ENCODE measurements at regions not wholly inside any gene's neighbourhood (a gene's known extent, or its start where the extent isn't known, plus 50 kb on each side); places are given as distances from the start of the nearest gene placed in this dataset.
A peak's percentile ranks its signal among the peaks of the same experiment; 100 is the strongest.
"Not testable (repeated sequence)": the region's sequence is repeated elsewhere in the genome, so short reads cannot be mapped to it uniquely, and the experiment has no call there.

DNA sequence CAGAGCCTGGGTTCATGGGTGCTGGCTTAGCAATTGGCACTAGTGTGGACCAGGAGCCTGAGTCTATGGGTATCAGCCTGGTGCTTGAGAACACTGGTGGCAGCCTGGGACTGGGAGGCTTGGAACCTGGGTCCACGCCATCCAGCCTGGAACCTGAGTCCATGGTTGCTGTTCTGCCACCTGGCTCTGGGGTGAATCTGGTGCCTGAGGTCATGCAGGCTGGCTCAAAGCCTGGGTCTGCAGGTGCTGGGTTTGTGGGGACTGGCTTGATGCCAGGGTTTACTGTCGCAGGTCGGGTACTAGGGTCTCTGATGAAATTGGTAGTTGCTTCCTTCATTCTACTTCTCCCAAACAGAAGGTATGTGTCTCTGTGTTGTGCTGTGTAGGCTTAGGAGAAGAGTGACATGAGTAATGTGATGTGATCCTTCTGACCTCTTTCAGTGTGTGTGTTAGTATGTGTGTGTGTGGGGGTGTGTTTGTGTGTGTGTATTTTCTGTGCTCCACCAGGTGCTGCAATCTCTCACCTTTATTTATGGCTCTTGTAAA lies 517.0 kb upstream of the EPHA5 start:
- Mint-ChIP-seq H3K9me3 (peaks cover 0 to 10% (median 4%) of the 10 kb centered on the region in 9 donors), H3K27me3 (no peaks in the 10 kb centered on the region), H3K27ac (no peak overlapping the region), H3K4me1 (no peaks in the 10 kb centered on the region), H3K4me3 (no peak overlapping the region), H3K36me3 (no peaks in the 10 kb centered on the region)
- ATAC-seq: no peak
- POLR2A ChIA-PET: no interaction called here
- DNase-seq: no peak

GRCh38 chr4:66186095-66186494 lies 515.8 kb upstream of the EPHA5 start:
- Mint-ChIP-seq H3K4me1 (no peaks in the 10 kb centered on the region), H3K4me3 (no peak overlapping the region)
- no peak for ATAC-seq

DNA sequence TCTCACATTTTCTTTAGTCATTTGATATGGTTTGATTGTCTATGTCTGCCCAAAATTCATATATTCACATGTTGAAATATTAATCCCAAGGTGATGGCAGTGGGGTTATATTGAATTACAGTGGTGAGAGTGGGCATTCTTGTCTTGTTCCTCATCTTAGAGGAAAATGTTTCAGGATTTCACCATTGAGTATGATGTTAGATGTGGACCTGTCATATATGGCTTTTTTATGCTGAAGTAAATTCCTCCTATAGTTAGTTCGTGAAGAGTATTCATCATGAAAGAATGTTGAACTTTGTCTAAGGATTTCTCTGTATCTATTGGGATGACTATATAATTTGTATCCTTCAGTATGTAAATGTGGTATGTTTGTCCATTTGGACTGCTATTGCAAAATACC lies 512.3 kb upstream of the EPHA5 start:
- Mint-ChIP-seq H3K27me3 (no peaks in the 10 kb centered on the region), H3K9me3 (peaks cover 0 to 14% (median 10%) of the 10 kb centered on the region in 9 donors), H3K27ac (no peak overlapping the region), H3K36me3 (no peaks in the 10 kb centered on the region), H3K4me3 (no peak overlapping the region), H3K4me1 (no peaks in the 10 kb centered on the region)
- ATAC-seq (no peak), DNase-seq (no peak)
- POLR2A ChIA-PET: no interaction called here

More at GRCh38 chr4:66186095-66186494, 515.8 kb upstream of the EPHA5 start:
- H3K9me3 Mint-ChIP-seq: peaks cover 0 to 14% (median 10%) of the 10 kb centered on the region in 9 donors
- H3K27ac Mint-ChIP-seq: no peak overlapping the region
- no peaks in the 10 kb centered on the region for H3K27me3 Mint-ChIP-seq
- no peak for DNase-seq
- POLR2A ChIA-PET: no interaction called here
- no peaks in the 10 kb centered on the region for H3K36me3 Mint-ChIP-seq

DNA sequence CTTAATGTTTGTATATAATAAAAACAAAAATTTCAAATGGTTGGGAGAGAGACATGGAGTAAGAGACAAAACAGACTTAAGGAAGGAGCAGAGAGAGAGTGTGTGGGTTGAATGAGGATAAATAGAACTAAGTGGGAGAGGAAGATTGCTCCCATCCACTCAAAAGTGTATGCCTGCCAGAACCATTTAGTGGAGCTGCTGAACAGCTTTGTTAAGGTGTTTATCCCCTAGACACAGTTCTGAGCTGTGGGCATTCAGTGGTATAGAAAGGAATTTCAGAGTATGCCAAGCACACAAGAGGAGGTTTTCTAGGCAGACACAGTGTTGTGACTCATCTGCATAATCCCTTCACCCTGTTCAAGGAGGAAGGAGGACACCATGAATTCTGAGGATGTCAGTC lies 508.6 kb upstream of the EPHA5 start:
- ATAC-seq (peak in 1 of 2 donors; percentile 10), DNase-seq (no peak)
- no peaks in the 10 kb centered on the region for H3K27me3 Mint-ChIP-seq
- POLR2A ChIA-PET: no interaction called here
- H3K4me1 Mint-ChIP-seq: no peaks in the 10 kb centered on the region
- no peak overlapping the region for H3K4me3 Mint-ChIP-seq
- no peak overlapping the region for H3K27ac Mint-ChIP-seq
- no peaks in the 10 kb centered on the region for H3K36me3 Mint-ChIP-seq
- H3K9me3 Mint-ChIP-seq: peaks cover 0 to 22% (median 15%) of the 10 kb centered on the region in 9 donors

DNA sequence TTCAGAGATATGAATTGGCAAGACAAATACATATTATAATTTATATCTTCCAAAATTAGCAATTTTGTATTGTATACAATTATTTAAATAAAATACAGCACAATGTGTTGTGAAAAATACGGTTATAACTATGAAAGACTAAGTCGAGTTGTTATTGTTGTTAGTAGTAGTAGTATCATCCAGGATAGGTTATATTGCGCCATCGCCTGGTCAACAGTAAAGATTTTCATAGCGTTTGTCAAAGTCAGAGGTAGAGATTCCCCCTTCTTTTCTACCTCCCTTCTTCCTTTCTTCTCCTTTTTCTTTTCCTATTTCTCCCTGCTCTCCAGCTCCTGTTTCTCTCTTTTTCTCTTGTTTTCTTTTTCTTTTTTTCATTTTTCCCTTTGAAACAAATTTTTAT lies 499.1 kb upstream of the EPHA5 start:
- Mint-ChIP-seq H3K4me3 (no peak overlapping the region), H3K27me3 (no peaks in the 10 kb centered on the region), H3K27ac (no peak overlapping the region), H3K36me3 (no peaks in the 10 kb centered on the region), H3K4me1 (no peaks in the 10 kb centered on the region), H3K9me3 (peaks cover 2 to 27% (median 8%) of the 10 kb centered on the region in 9 donors)
- DNase-seq: no peak
- no peak for ATAC-seq
- POLR2A ChIA-PET: no interaction called here

DNA sequence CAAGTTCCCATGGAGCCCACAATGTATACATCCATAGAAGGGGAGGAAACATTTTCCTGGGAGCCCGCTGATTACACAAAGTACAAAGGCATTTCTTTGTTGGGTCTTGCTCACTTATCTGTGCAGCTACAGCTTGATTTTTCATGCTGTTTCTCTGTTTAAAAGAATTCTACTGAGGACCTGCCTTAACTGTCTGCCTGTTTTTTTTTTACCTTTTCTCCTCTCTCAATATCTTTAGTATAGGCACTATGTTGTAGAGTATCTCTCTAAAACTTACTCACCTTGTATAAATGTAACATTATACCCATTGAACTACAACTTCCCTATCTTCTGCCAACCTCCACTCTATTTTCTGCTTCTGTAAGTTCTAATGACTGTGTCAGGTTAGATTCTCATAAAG lies 494.6 kb upstream of the EPHA5 start:
- Mint-ChIP-seq H3K27ac (no peak overlapping the region), H3K27me3 (no peaks in the 10 kb centered on the region), H3K4me3 (no peak overlapping the region), H3K36me3 (no peaks in the 10 kb centered on the region), H3K4me1 (no peaks in the 10 kb centered on the region), H3K9me3 (peaks cover 2 to 35% (median 12%) of the 10 kb centered on the region in 9 donors)
- POLR2A ChIA-PET: no interaction called here
- ATAC-seq: no peak
- DNase-seq: no peak

GRCh38 chr4:66160606-66161005 lies 490.3 kb upstream of the EPHA5 start:
- Mint-ChIP-seq H3K27me3 (no peaks in the 10 kb centered on the region), H3K36me3 (no peaks in the 10 kb centered on the region), H3K4me1 (no peaks in the 10 kb centered on the region), H3K4me3 (no peak overlapping the region), H3K9me3 (peaks cover 5 to 46% (median 10%) of the 10 kb centered on the region in 9 donors), H3K27ac (no peak overlapping the region)
- no peak for ATAC-seq
- DNase-seq: no peak
- POLR2A ChIA-PET: no interaction called here

- no peak overlapping the region for H3K4me3 Mint-ChIP-seq
- no peak overlapping the region for H3K27ac Mint-ChIP-seq
- H3K36me3 Mint-ChIP-seq: no peaks in the 10 kb centered on the region
- ATAC-seq (no peak), DNase-seq (no peak)
- no peaks in the 10 kb centered on the region for H3K27me3 Mint-ChIP-seq
- peaks cover 0 to 40% (median 9%) of the 10 kb centered on the region in 9 donors for H3K9me3 Mint-ChIP-seq
- no peaks in the 10 kb centered on the region for H3K4me1 Mint-ChIP-seq
- POLR2A ChIA-PET: no interaction called here
Measured at GRCh38 chr4:66157594-66157993, 487.3 kb upstream of the EPHA5 start.

- ATAC-seq: no peak
- H3K27ac Mint-ChIP-seq: no peak overlapping the region
- H3K4me3 Mint-ChIP-seq: no peak overlapping the region
- DNase-seq: no peak
- H3K9me3 Mint-ChIP-seq: peaks cover 0 to 10% (median 2%) of the 10 kb centered on the region in 9 donors
- no peaks in the 10 kb centered on the region for H3K27me3 Mint-ChIP-seq
- no peaks in the 10 kb centered on the region for H3K4me1 Mint-ChIP-seq
- no peaks in the 10 kb centered on the region for H3K36me3 Mint-ChIP-seq
- POLR2A ChIA-PET: no interaction called here
Measured at GRCh38 chr4:66130042-66130441, 459.8 kb upstream of the EPHA5 start.

DNA sequence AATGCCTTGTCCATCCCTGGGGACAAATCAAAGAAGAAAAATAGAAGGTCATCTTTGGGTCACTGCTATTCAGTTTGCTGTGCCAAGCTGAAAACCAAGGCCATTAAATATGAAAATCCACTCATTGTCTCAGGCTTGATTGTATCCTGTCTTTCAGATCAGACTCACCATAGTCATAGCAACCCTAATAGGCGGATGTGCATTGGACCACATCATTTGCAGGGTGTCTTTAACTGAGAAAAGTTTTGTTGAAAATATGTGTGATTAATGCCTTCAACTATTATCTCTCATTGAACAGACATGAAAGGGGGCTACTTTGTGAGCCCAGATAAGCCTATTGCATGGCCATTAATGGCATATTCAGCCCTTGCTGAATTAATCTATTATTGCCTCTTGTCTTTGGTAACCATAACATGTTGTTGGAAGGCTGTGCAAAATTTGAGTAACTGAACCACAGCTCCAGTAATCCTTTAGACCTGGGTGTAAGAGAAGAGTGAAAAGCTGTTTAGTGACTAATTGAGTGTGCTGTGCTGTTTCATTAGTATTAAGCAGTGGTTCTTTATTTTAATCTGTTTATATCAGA lies 453.6 kb upstream of the EPHA5 start:
- DNase-seq (no peak), ATAC-seq (no peak)
- H3K27ac Mint-ChIP-seq: no peak overlapping the region
- H3K4me1 Mint-ChIP-seq: peaks cover 0 to 1% (median 0%) of the 10 kb centered on the region in 4 donors
- H3K4me3 Mint-ChIP-seq: no peak overlapping the region
- H3K27me3 Mint-ChIP-seq: no peaks in the 10 kb centered on the region
- no peaks in the 10 kb centered on the region for H3K36me3 Mint-ChIP-seq
- POLR2A ChIA-PET: no interaction called here
- H3K9me3 Mint-ChIP-seq: peaks cover 0 to 18% (median 4%) of the 10 kb centered on the region in 9 donors

- Mint-ChIP-seq H3K27ac (no peak overlapping the region), H3K9me3 (peaks cover 0 to 21% (median 4%) of the 10 kb centered on the region in 9 donors), H3K27me3 (no peaks in the 10 kb centered on the region), H3K4me3 (no peak overlapping the region), H3K4me1 (peaks cover 0 to 1% (median 0%) of the 10 kb centered on the region in 4 donors), H3K36me3 (no peaks in the 10 kb centered on the region)
- POLR2A ChIA-PET: no interaction called here
- ATAC-seq: no peak
- no peak for DNase-seq
Measured at GRCh38 chr4:66123190-66123589, 452.9 kb upstream of the EPHA5 start.

- H3K27ac Mint-ChIP-seq, H3K36me3 Mint-ChIP-seq, H3K27me3 Mint-ChIP-seq, H3K4me1 Mint-ChIP-seq, H3K4me3 Mint-ChIP-seq, ATAC-seq, DNase-seq, POLR2A ChIA-PET: not testable (repeated sequence)
- H3K9me3 Mint-ChIP-seq: peaks cover 0 to 27% (median 14%) of the 10 kb centered on the region in 9 donors
Measured at GRCh38 chr4:66115231-66115630, 444.9 kb upstream of the EPHA5 start.

GRCh38 chr4:66108898-66109297 lies 438.6 kb upstream of the EPHA5 start:
- H3K9me3 Mint-ChIP-seq: peaks cover 0 to 16% (median 8%) of the 10 kb centered on the region in 9 donors
- H3K4me3 Mint-ChIP-seq: no peak overlapping the region
- H3K4me1 Mint-ChIP-seq: peaks cover 0 to 1% (median 0%) of the 10 kb centered on the region in 4 donors
- H3K36me3 Mint-ChIP-seq: peaks cover 0 to under 1% (median 0%) of the 10 kb centered on the region in 3 donors
- DNase-seq: no peak
- H3K27me3 Mint-ChIP-seq: no peaks in the 10 kb centered on the region
- POLR2A ChIA-PET: no interaction called here
- ATAC-seq: no peak
- H3K27ac Mint-ChIP-seq: no peak overlapping the region

- DNase-seq (no peak), ATAC-seq (no peak)
- POLR2A ChIA-PET: no interaction called here
- Mint-ChIP-seq H3K27me3 (no peaks in the 10 kb centered on the region), H3K9me3 (peaks cover 0 to 27% (median 9%) of the 10 kb centered on the region in 9 donors), H3K27ac (no peak overlapping the region), H3K4me1 (no peaks in the 10 kb centered on the region), H3K4me3 (no peak overlapping the region), H3K36me3 (peaks cover 0 to 5% (median 0%) of the 10 kb centered on the region in 3 donors)
Measured at GRCh38 chr4:66097218-66097617, 426.9 kb upstream of the EPHA5 start.

Data from naive thymus-derived CD8-positive, alpha-beta T cell (primary cell).